ENCODE measurements at regions not wholly inside any gene's neighbourhood (a gene's known extent, or its start where the extent isn't known, plus 50 kb on each side); places are given as distances from the start of the nearest gene placed in this dataset.

DNA sequence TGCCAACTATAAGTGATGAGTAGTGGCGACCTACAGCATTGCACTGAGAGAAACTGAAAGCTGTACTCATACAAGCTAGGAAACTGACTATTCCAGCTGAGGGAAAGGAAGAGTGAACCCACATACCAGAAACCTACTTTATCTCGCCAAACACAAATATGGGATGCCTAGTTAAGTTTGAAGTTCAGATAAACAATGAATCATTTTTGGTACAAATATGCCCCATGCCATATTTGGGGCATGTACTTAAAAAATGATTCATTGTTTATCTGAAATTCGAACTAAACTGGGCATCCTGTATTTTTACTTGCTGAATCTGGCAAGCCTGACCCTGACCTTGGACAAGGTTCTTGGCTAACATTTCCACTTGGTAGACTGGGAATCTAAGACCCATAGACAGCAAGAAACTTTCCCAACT, 527.8 kb upstream of the PSMD7 start:
- Histone ChIP-seq H3K4me1 (no peaks in the 10 kb centered on the region), H3K4me3 (no peak overlapping the region), H3K9me3 (no peaks in the 10 kb centered on the region), H3K36me3 (no peaks in the 10 kb centered on the region), H3K27me3 (no peaks in the 10 kb centered on the region), H3K27ac (no peak overlapping the region)
- DNase-seq (ENCODE audit: low spot score) = no peak
- TF ChIP-seq, protein P1, sequence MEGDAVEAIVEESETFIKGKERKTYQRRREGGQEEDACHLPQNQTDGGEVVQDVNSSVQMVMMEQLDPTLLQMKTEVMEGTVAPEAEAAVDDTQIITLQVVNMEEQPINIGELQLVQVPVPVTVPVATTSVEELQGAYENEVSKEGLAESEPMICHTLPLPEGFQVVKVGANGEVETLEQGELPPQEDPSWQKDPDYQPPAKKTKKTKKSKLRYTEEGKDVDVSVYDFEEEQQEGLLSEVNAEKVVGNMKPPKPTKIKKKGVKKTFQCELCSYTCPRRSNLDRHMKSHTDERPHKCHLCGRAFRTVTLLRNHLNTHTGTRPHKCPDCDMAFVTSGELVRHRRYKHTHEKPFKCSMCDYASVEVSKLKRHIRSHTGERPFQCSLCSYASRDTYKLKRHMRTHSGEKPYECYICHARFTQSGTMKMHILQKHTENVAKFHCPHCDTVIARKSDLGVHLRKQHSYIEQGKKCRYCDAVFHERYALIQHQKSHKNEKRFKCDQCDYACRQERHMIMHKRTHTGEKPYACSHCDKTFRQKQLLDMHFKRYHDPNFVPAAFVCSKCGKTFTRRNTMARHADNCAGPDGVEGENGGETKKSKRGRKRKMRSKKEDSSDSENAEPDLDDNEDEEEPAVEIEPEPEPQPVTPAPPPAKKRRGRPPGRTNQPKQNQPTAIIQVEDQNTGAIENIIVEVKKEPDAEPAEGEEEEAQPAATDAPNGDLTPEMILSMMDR (IDR thresholded peaks at IDR 0.05) = no peak

DNA sequence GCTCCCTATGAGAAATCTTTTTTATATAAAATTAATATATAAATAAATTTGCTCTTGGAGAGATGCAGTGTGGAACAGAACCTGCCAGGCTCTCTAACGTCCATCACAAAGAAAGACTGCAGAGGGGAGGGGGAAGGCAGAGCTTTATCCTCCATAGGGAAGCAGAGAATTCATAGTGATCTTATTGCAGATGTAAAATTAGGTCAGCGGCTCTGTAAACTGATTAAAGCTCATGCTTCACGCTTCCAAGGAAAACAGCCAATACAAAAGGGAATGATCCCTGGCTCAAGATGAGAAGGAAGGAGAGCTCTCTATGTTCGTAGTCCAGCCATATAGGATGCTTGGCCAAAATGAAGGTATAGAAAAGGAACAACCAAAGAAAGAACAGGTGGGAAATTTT, 532.3 kb upstream of the PSMD7 start:
- TF ChIP-seq, protein P1 (IDR thresholded peaks at IDR 0.05) = no peak
- Histone ChIP-seq H3K36me3 (no peaks in the 10 kb centered on the region), H3K27ac (no peak overlapping the region), H3K9me3 (peaks cover 0 to 4% of the 10 kb centered on the region in 2 donors), H3K27me3 (no peaks in the 10 kb centered on the region), H3K4me1 (no peaks in the 10 kb centered on the region), H3K4me3 (no peak overlapping the region)
- no peak for DNase-seq (ENCODE audit: low spot score)

DNA sequence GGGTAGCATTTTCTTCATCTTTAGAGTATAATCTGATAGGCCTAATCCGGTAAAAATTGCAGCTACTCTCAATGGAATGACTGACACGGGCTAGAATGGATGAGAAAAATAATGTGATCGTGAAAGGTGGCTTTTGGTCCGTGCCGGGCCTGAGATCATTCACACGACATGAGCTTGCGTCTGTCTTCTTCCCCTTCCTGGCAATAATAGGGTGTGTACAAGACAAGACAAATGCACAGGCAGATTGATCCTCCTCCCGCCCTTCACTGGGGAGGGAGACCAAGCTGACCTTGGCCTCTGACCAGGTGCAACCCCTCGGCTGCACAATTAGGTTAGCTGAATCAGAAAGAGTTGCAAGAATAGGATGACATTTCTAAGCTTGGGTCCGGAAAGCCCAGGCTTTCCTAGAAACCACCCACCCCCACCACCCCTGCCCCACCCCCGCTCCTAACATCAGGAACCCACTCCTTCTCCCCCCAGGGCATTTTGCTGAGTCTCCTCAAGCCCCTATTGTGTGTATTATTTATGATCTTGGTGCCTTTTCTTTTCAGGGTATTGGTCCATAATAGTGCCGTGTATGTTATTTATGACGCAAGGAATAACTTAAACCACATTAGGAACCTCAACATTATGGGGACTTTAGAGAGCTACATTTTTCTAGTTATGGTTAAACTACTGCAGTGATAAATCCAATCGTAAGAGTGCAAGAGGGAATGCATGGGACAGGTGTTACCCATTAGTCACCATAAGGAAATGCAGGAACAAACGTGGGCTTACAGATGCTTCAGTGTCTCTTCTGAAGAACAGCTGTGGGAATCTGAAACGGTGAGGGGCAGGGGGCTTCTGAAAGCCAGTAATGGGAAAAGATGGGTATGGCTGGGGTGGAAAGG, 540.1 kb upstream of the PSMD7 start:
- Histone ChIP-seq H3K9me3 (peaks cover 0 to 9% of the 10 kb centered on the region in 2 donors), H3K4me3 (no peak overlapping the region), H3K27me3 (no peaks in the 10 kb centered on the region), H3K4me1 (no peaks in the 10 kb centered on the region), H3K27ac (no peak overlapping the region), H3K36me3 (no peaks in the 10 kb centered on the region)
- TF ChIP-seq, protein P1 (IDR thresholded peaks at IDR 0.05) = no peak
- no peak for DNase-seq (ENCODE audit: low spot score)

DNA sequence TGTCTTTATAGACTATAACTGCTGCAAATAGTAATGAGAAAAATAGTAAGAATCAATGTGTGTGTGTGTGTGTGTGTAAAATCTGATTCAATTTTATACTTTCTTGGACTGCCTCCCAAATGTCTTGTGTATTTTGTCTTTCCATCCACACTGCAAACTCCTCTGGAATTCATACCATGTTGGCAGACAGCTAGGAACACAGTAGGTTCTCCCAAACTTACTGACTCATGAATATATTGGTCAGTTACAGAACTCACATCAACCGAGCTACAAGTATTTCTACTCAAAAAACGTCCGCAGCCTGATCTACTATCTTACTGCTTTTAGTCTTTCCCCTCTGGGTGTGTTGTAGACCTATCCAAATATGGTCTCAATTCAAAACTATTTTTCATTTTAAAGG, 542.7 kb upstream of the PSMD7 start:
- DNase-seq (ENCODE audit: low spot score) = no peak
- Histone ChIP-seq H3K4me3 (no peak overlapping the region), H3K4me1 (no peaks in the 10 kb centered on the region), H3K36me3 (no peaks in the 10 kb centered on the region), H3K27me3 (no peaks in the 10 kb centered on the region), H3K27ac (no peak overlapping the region), H3K9me3 (peaks cover 0 to 2% of the 10 kb centered on the region in 2 donors)
- TF ChIP-seq, protein P1 (IDR thresholded peaks at IDR 0.05) = no peak

DNA sequence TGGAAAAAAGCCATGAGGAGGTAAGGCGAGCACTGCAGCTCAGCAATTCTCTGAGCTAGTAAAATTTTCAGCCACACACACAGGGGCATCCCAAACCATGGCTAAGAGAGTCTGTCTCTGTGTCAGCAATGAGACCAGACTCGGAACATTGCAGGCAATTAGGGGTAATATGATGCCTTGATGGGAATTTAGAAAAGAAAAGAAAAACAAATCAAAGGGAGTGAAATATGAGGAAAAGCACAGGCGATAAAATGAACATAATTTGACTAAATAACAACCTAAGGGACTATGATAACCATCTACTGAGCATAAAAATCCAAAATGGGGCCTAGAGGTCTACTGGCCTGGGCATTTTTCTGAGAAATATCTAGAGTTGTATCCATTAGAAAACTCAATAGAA, 546.0 kb upstream of the PSMD7 start:
- H3K27me3 ChIP-seq = no peaks in the 10 kb centered on the region
- TF ChIP-seq, protein P1 (IDR thresholded peaks at IDR 0.05) = no peak
- no peak overlapping the region for H3K4me3 ChIP-seq
- H3K36me3 ChIP-seq = no peaks in the 10 kb centered on the region
- H3K27ac ChIP-seq = no peak overlapping the region
- no peak for DNase-seq (ENCODE audit: low spot score)
- peaks cover 0 to 6% of the 10 kb centered on the region in 2 donors for H3K9me3 ChIP-seq
- H3K4me1 ChIP-seq = no peaks in the 10 kb centered on the region
